Loucy (cell line): ENCODE measurements at regions not wholly inside any gene's neighbourhood (a gene's known extent, or its start where the extent isn't known, plus 50 kb on each side); places are given as distances from the start of the nearest gene placed in this dataset.

ENCODE experiments used
- H2AFZ ChIP-seq: fragments of 200-600 bp; sonication (generic); 2 replicates; pipeline ENCODE4 v1.6.0; 2016; ENCODE audit warnings: antibody characterized with exemption, mild to moderate bottlenecking, low read length, moderate library complexity
- H3F3A ChIP-seq: fragments of 200-600 bp; 2 replicates; pipeline ENCODE4 v1.6.0; 2016; ENCODE audit warnings: antibody characterized with exemption, low read depth, mild to moderate bottlenecking
- H3K27me3 ChIP-seq: fragments of 200-600 bp; sonication (generic); 2 replicates; pipeline ENCODE4 v1.6.1; 2014; ENCODE audit warnings: low read length, mild to moderate bottlenecking; ENCODE audit not compliant: insufficient read depth, poor library complexity, severe bottlenecking
- H3K36me3 ChIP-seq: fragments of 200-600 bp; sonication (generic); 2 replicates; pipeline ENCODE4 v1.6.1; 2016; ENCODE audit warnings: low read length; ENCODE audit not compliant: insufficient read depth
- H3K4me1 ChIP-seq: fragments of 200-600 bp; sonication (generic); 2 replicates; pipeline ENCODE4 v1.5.1; 2014; ENCODE audit warnings: low read length, mild to moderate bottlenecking; ENCODE audit not compliant: insufficient read depth, poor library complexity, severe bottlenecking
- H3K4me2 ChIP-seq: fragments of 200-600 bp; sonication (generic); 2 replicates; pipeline ENCODE4 v1.6.0; 2014; ENCODE audit warnings: antibody characterized with exemption, low read length, low read depth, mild to moderate bottlenecking; ENCODE audit not compliant: poor library complexity, severe bottlenecking
- H3K4me3 ChIP-seq: fragments of 200-600 bp; sonication (generic); 2 replicates; pipeline ENCODE4 v1.5.1; 2014; ENCODE audit warnings: low read length, mild to moderate bottlenecking, mixed read lengths; ENCODE audit not compliant: poor library complexity, severe bottlenecking
- H3K79me2 ChIP-seq: fragments of 200-600 bp; sonication (generic); 2 replicates; pipeline ENCODE4 v1.6.1; 2014; ENCODE audit warnings: low read length; ENCODE audit not compliant: insufficient read depth
- H3K9ac ChIP-seq: fragments of 200-600 bp; sonication (generic); 2 replicates; pipeline ENCODE4 v1.6.0; 2014; ENCODE audit warnings: mild to moderate bottlenecking, low read depth, low read length, moderate library complexity; ENCODE audit not compliant: poor library complexity, severe bottlenecking
- H3K9me2 ChIP-seq: fragments of 200-600 bp; sonication (generic); replicated peaks from 2 replicates; pipeline ENCODE4 v1.6.1; 2016; ENCODE audit warnings: low read depth, low read length, mixed read lengths
- H3K9me3 ChIP-seq: fragments of 200-600 bp; sonication (generic); 2 replicates; pipeline ENCODE4 v1.6.1; 2014; ENCODE audit warnings: mild to moderate bottlenecking, antibody characterized with exemption, low read length, low read depth; ENCODE audit not compliant: insufficient read depth
- H4K20me1 ChIP-seq: fragments of 200-600 bp; sonication (generic); 2 replicates; pipeline ENCODE4 v1.6.0; 2014; ENCODE audit warnings: antibody characterized with exemption, low read length, mild to moderate bottlenecking; ENCODE audit not compliant: insufficient read depth, poor library complexity, severe bottlenecking
- CTCF ChIP-seq: fragments of 200-600 bp; sonication (generic); conservative IDR thresholded peaks from 2 replicates; pipeline ENCODE4 v1.5.1; 2014; ENCODE audit warnings: mild to moderate bottlenecking, antibody characterized with exemption, low read length
- EZH2phosphoT487 ChIP-seq: fragments of 200-600 bp; IDR thresholded peaks from 2 replicates; pipeline ENCODE4 v1.6.1; 2018; ENCODE audit warnings: antibody characterized with exemption, mild to moderate bottlenecking, moderate library complexity, borderline replicate concordance

GRCh38 chr15:36278219-36278618 lies 301.2 kb upstream of the CDIN1 start:
- H3K36me3 ChIP-seq, result no peaks in the 10 kb centered on the region
- H3F3A ChIP-seq, result no peaks in the 10 kb centered on the region
- no peaks in the 10 kb centered on the region for H3K79me2 ChIP-seq
- no peak overlapping the region for H3K4me2 ChIP-seq
- H3K9ac ChIP-seq, result no peak overlapping the region
- no peak overlapping the region for H3K4me3 ChIP-seq
- no peaks in the 10 kb centered on the region for H3K9me2 ChIP-seq
- no peaks in the 10 kb centered on the region for H3K27me3 ChIP-seq
- H3K4me1 ChIP-seq, result no peaks in the 10 kb centered on the region
- H4K20me1 ChIP-seq, result no peaks in the 10 kb centered on the region
- no peak for TF ChIP-seq EZH2phosphoT487
- no peak for TF ChIP-seq CTCF
- H3K9me3 ChIP-seq, result no peaks in the 10 kb centered on the region; the same call in 1 of the 2 replicates
- no peak overlapping the region for H2AFZ ChIP-seq

GRCh38 chr15:36282821-36283220 lies 296.6 kb upstream of the CDIN1 start:
- Histone ChIP-seq H3K4me1 (no peaks in the 10 kb centered on the region), H2AFZ (no peak overlapping the region), H3K9me2 (no peaks in the 10 kb centered on the region), H3K36me3 (no peaks in the 10 kb centered on the region), H4K20me1 (no peaks in the 10 kb centered on the region), H3K9ac (no peak overlapping the region), H3K27me3 (no peaks in the 10 kb centered on the region), H3K79me2 (no peaks in the 10 kb centered on the region), H3K9me3 (no peaks in the 10 kb centered on the region; the same call in 1 of the 2 replicates), H3K4me3 (no peak overlapping the region), H3F3A (no peaks in the 10 kb centered on the region), H3K4me2 (no peak overlapping the region)
- TF ChIP-seq CTCF, result no peak
- no peak for TF ChIP-seq EZH2phosphoT487

- H3F3A ChIP-seq, result no peaks in the 10 kb centered on the region
- no peak overlapping the region for H2AFZ ChIP-seq
- no peak for TF ChIP-seq CTCF
- no peak for TF ChIP-seq EZH2phosphoT487
- H3K27me3 ChIP-seq, result no peaks in the 10 kb centered on the region
- H3K9me2 ChIP-seq, result no peaks in the 10 kb centered on the region
- no peak overlapping the region for H3K4me2 ChIP-seq
- H3K36me3 ChIP-seq, result no peaks in the 10 kb centered on the region
- H4K20me1 ChIP-seq, result no peaks in the 10 kb centered on the region
- no peak overlapping the region for H3K4me3 ChIP-seq
- no peaks in the 10 kb centered on the region for H3K79me2 ChIP-seq
- H3K9me3 ChIP-seq, result no peaks in the 10 kb centered on the region; the same call in 1 of the 2 replicates
- H3K9ac ChIP-seq, result no peak overlapping the region
- no peaks in the 10 kb centered on the region for H3K4me1 ChIP-seq
Observed at GRCh38 chr15:36284911-36285310, 294.5 kb upstream of the CDIN1 start.
